ENCODE measurements at regions not wholly inside any gene's neighbourhood (a gene's known extent, or its start where the extent isn't known, plus 50 kb on each side); places are given as distances from the start of the nearest gene placed in this dataset.

DNA sequence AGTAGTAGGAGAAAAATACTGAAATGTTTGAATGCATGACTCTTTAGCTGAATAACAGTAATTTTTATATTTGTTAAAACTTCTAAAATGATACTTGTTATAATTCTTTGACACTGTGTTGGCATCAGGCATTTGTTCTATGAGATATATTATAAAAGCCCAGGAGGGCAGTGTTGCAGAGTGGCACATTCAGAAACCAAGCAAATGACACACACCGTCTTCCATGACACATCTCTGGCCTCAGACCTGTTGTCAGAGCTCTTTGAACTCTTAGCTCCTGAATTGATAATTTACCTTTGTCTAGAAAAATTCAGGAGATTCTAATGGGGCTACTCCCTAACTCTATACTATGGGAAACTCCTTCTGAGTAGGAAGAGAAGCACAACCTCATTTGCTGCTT lies 62.4 kb upstream of the MDFIC start:
- no peak overlapping the region for H3K27ac Mint-ChIP-seq
- peaks cover 6% of the 10 kb centered on the region for H3K27me3 Mint-ChIP-seq
- H3K4me1 Mint-ChIP-seq: no peaks in the 10 kb centered on the region
- DNase-seq: no peak
- no peaks in the 10 kb centered on the region for H3K36me3 Mint-ChIP-seq
- no peaks in the 10 kb centered on the region for H3K9me3 Mint-ChIP-seq
- no peak overlapping the region for H3K4me3 Mint-ChIP-seq

DNA sequence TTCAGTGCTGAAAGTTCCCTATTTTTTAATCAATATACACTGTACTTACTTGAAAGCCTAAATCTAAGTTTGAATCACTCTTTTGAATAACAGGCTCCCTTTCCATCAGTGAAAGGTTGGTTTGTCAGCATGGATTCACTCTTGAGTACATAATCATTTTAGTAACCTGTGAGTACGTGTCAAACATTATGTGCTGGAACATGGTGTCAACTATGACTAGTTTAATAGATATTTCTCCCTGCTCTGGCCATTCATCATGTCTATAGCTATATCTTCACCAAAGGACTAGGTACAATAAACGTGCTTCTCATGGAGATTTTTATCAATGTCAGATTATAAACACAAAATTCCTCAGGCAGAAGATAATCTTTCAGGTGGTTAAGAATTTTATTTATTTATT lies 61.7 kb upstream of the MDFIC start:
- H3K27ac Mint-ChIP-seq: no peak overlapping the region
- H3K27me3 Mint-ChIP-seq: peaks cover 5% of the 10 kb centered on the region
- no peaks in the 10 kb centered on the region for H3K9me3 Mint-ChIP-seq
- no peak overlapping the region for H3K4me3 Mint-ChIP-seq
- H3K4me1 Mint-ChIP-seq: no peaks in the 10 kb centered on the region
- DNase-seq: no peak
- no peaks in the 10 kb centered on the region for H3K36me3 Mint-ChIP-seq

DNA sequence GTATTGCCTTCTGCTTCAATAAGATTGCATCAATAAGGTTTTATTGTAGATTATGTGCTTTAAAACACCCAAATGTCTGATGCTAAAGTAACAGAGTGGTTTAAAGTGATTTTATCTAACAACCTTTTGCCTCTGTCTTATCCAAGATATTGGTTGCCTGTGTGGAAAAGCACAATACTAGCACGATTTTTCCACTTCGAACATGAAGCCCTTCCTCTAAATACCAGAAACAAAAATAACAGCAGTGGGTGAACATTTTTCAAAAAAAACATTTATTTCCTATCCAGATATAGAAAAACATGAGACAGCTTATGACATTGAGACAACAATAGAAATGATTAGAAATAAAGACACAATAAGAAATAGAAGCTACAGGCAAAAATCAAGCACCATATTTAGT lies 59.5 kb upstream of the MDFIC start:
- no peaks in the 10 kb centered on the region for H3K36me3 Mint-ChIP-seq
- H3K9me3 Mint-ChIP-seq: no peaks in the 10 kb centered on the region
- H3K4me1 Mint-ChIP-seq: peaks cover 4% of the 10 kb centered on the region
- no peak for DNase-seq
- H3K27ac Mint-ChIP-seq: no peak overlapping the region
- H3K4me3 Mint-ChIP-seq: no peak overlapping the region
- H3K27me3 Mint-ChIP-seq: peaks cover 2% of the 10 kb centered on the region

DNA sequence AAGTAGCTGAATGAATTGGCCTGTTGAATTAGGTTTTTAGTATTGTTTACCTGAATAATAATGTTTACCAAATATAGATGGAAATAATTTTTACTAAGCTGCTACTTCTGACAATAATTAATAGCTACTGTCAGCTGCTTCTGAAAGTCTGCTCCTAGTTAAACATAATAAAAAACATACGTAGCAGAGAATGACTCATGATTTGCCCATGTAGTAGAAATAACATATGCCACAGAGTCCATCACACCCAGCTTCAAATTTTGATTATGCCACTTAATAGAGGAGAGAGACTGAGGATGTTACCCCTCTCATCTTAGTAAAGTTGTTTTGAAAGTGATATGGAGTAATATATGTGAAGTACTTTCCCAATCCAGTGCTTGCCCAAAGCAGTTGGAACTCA lies 57.6 kb upstream of the MDFIC start:
- H3K9me3 Mint-ChIP-seq: no peaks in the 10 kb centered on the region
- H3K4me3 Mint-ChIP-seq: no peak overlapping the region
- no peaks in the 10 kb centered on the region for H3K27me3 Mint-ChIP-seq
- H3K36me3 Mint-ChIP-seq: no peaks in the 10 kb centered on the region
- DNase-seq: no peak
- H3K27ac Mint-ChIP-seq: no peak overlapping the region
- H3K4me1 Mint-ChIP-seq: peaks cover 4% of the 10 kb centered on the region

DNA sequence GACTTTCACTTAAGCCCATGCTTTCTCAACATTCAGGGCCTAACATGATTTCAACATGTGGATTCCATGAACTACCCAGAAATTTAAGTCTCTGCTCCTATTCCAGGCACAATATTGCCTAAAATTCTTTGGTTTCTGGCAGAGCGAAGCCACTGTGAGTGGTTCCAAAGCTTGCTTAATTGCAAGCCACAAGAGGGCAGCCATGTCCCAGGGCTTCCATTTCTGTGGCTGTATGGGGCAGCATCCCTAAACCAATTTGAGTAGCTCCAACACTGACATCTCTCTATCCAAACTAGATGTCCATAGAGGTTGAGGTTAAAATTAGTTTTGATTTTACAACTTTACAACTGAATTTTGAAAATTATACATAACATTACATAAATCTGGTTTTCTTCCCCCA lies 56.3 kb upstream of the MDFIC start:
- Mint-ChIP-seq H3K4me3 (no peak overlapping the region), H3K4me1 (peaks cover 4% of the 10 kb centered on the region), H3K27ac (no peak overlapping the region), H3K9me3 (no peaks in the 10 kb centered on the region), H3K36me3 (no peaks in the 10 kb centered on the region), H3K27me3 (no peaks in the 10 kb centered on the region)
- peak; percentile 41 for DNase-seq

Data from activated naive CD8-positive, alpha-beta T cell treated with anti-CD3 and anti-CD28 coated beads for 36 hours (primary cell).